ENCODE measurements at regions not wholly inside any gene's neighbourhood (a gene's known extent, or its start where the extent isn't known, plus 50 kb on each side); places are given as distances from the start of the nearest gene placed in this dataset.
"Not testable (repeated sequence)": the region's sequence is repeated elsewhere in the genome, so short reads cannot be mapped to it uniquely, and the experiment has no call there.

- DNase-seq, result no peak
These were observed 158.9 kb downstream of the LY86 start for GRCh38 chr6:6747371-6747770.

DNA sequence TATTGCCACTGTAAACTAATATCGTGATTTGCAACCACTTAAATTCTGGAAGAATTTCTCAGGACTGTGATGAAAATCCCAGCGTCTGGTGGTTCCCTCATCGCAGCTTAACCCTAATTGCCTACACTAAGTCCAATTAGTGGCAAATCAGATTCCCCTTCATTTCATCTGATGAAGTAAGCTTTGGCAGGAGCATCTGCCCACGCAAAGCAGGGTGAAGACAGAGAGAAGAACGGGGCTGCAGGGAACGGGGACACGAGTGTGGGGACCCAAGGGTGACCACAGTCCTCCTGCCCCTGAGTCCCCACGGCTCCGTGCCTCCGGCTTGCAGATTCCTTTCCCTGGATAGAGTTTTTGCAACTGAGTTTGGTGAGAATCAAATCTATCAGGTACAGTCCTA is 159.5 kb downstream of the LY86 start:
- no peak for DNase-seq

DNA sequence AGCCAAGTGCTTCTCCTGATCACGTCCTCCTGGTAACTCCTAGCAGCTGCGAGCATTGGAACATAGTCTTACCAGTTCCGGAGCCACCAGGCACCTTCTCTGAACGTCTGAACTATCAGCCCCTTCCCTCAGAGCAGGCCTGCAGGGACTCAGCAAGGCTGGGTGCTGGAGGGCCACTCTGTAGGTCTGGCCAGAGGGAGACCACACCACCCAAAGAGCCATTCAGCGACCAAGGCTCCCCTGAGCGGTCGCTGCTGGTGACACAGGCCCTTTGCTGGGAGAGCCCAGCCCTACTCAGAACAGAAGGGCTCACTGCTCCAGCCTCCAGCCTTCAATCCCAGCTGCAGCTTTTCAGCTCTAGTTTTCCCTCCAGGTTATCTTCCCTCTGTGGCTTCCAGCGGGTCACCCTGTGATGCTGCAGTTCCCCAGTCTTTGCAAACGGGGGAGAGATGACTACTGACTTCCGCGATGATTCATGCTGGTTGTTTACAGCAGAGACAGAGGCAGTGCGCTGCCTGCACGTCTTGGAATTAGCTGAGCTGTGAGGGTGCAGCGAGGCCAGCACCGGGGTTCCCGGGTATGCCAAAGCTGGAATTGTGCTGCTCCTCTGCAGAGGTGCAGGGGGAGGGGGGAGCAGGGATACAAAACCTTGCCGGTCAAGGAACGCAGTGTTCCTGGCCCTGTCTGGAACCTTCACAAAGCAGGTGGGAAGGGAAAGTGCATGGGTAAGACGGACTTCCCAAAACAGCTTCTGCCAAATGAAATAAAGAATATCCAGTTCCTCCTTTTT is 161.4 kb downstream of the LY86 start:
- peak in 33 of 58 donors; percentile 11 to 64 (median 24) for DNase-seq

DNA sequence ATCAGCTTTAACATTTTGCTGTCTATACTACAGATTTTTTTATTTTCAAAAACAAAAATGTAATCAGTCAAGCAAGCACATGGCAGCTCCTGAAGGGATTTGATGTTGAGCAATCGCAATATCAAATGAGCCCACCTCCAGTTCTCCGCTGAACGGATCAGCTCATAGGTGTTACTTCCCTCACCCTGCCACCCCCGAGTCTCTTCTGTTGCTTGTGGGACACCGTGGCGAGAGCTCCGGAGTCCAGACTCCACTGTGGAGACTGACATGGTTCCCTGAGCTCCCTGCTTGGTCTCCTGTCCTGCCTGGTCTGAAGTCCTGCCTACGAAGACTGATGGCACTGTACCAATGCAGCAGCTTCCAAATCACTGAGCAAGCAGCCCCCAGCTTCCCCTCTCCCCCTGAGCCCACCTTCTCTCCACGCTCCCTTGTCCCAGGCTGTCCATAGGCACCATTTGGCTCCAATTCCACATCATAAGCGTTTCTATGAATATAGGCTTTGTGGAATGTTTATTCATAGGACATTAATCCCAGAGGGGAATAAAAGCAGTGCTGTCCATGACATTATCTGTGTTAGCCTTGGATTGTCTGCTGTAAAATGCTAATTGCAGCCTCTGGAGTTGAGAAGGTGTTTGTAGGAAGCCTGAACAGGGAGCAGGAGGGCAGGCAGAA is 162.2 kb downstream of the LY86 start:
- no peak for DNase-seq

GRCh38 chr6:6751266-6751596 is 162.7 kb downstream of the LY86 start:
- DNase-seq, result no peak

GRCh38 chr6:6751619-6752023 is 163.1 kb downstream of the LY86 start:
- DNase-seq, result no peak

DNA sequence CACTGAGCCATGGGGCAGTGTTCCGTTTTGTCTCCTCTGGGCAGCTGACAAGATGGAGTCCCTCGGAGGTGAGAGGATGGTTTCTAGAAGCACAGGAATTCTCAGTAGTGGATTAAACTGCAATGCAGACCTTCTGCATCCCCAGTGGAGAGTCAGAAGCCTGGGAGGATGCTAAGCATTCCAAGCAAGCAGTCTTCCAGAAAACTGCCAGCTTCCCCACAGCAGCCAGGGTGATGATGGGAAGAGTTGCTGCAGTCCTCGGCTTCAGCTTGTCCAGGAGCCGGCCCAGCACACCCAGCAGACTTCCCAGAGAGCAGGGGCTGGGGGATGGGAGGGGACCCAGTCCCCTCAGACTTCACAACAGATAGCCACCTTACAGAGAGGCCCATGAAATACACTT is 163.6 kb downstream of the LY86 start:
- no peak for DNase-seq

- DNase-seq, result no peak
These were observed 164.8 kb downstream of the LY86 start for GRCh38 chr6:6753301-6753700.

DNA sequence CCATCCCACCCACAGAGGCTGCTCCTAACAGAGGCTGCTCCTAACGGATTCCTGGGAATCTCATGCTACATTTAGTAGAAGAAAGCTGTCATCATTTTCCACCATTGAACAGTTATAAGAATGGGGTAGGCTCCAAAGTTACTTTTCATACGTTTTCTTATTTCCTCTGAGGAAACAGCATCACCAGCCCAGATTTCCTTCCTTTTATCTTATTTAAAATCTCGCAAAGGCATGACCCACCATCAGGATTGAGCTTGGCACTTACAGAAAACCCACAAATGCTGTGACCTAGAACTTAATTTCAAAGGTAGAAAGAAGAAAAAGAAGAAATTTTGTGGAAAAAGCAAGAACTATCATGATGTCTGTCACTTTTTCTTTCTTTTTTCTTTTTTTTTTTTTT is 168.0 kb downstream of the LY86 start:
- no peak for DNase-seq

GRCh38 chr6:6758546-6758914 is 170.0 kb downstream of the LY86 start:
- no peak for DNase-seq

- peak in 24 of 58 donors; percentile 3 to 61 (median 24) for DNase-seq
These were observed 170.6 kb downstream of the LY86 start for GRCh38 chr6:6758915-6759654.

- no peak for DNase-seq
These were observed 171.5 kb downstream of the LY86 start for GRCh38 chr6:6760002-6760401.

GRCh38 chr6:6762566-6762965 is 174.0 kb downstream of the LY86 start:
- DNase-seq, result not testable (repeated sequence)

DNA sequence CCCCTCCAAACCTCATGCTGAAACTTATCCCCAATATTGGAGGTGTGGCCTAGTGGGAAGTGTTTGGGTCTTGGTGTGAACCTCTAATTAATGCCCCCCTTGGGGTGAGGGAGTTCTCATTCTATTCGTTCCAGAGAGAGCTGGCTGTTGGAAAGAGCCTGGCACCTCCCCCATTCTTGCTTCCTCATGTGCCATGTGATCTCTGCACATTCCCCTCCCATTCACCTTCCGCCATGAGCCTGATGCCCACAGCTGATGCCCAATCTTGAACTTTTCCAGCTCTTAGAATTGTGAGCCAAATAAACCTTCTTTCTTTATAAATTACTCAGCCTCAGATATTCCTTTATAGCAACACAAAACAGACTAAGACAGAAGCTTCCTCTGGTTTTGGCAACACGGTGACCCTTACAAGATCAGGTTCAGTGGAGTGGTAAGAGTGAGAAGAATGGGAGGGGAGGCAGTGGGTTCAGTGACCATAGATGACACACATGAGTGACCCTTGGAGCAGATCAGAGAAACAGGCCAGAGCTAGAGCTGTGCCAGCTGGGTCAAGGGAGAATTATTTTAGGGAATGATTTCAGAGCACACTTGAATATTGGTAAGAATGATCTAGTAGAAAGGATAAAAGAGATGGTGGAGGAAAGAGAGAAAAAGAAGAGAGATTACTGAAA is 176.4 kb downstream of the LY86 start:
- no peak for DNase-seq

DNA sequence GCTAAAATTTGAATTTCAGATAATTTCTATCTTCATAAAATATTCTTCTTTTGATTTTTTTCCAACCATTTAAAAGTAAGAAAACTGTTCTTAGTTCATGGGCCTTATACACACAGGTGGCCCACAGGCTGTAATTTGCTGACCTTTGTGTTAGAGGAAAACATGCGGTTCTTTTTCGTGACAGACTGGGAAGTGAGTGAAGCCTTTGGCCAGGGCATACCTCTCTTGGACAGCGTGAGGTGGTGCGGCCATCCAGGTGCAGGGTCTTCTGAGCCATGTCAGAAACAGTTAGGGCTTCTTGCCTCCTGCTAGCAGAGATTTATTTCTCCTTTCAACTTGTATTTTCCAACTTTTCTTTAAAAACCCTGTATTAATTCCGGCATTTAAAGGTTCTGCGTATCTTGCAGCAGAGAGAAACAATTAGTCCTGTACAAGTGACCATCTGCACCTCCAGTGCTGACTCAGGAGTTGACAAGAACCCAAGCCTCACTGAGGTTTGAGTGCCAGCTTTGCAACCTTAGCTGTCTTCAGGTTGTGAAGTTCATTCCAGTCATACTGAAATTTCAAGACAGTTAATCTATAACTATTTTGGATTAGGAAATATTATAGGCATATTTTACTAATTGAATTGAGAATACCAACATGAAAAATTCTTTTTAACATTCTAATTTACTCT is 177.8 kb downstream of the LY86 start:
- DNase-seq, result no peak

GRCh38 chr6:6769466-6769865 is 180.9 kb downstream of the LY86 start:
- no peak for DNase-seq

DNA sequence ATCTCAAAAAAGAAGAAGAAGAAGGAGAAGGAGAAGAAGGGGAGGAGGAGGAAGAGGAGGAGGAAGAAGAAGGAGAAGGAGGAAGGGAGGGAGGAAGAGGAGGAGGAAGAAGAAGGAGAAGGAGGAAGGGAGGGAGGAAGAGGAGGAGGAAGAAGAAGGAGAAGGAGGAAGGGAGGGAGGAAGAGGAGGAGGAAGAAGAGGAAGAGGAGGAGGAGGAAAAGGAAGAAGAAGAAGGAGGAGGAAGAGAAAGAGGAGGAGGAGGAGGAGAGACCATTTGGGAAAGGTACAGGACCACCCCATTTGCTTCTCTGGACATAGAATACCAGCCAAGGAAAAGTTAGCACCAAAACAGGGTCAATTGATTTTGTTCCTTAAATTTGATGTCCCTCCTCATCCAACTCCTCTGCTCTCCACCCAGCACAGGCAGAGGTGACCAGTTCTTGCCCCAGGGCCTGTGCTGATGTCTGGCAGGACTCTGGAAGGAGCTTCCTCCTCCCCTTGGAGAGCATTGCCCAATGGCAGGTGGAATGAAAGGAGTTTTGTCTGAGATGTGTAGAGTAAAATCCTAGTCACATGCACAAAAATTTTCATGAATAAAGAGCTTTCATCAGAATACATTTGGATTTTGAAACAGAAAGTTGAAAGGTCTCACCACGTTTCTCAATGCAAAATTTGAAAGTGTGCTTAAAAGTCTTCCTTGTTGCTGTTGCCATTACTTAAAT is 182.9 kb downstream of the LY86 start:
- DNase-seq, result no peak

DNA sequence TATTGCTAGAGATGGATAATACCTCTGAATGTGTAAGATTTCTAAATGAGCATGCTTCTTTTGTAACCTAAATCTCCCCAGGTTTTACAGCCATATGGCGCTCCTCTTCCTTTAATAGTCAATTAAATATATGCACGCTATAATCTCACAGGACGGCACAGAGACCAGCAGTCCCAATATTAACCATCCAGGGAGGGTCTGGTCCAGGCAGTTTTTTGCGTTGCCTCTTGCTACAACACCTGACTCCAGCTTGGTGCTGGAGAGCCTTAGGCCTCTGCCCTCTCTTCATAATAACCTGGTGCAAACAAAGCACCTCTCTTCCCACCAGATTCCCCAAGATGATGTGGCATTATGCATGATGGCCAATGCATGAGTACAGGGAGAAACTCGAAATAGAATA is 183.4 kb downstream of the LY86 start:
- no peak for DNase-seq

- DNase-seq, result no peak
These were observed 184.2 kb downstream of the LY86 start for GRCh38 chr6:6772751-6773150.

- DNase-seq, result no peak
These were observed 186.6 kb downstream of the LY86 start for GRCh38 chr6:6775074-6775473.

DNA sequence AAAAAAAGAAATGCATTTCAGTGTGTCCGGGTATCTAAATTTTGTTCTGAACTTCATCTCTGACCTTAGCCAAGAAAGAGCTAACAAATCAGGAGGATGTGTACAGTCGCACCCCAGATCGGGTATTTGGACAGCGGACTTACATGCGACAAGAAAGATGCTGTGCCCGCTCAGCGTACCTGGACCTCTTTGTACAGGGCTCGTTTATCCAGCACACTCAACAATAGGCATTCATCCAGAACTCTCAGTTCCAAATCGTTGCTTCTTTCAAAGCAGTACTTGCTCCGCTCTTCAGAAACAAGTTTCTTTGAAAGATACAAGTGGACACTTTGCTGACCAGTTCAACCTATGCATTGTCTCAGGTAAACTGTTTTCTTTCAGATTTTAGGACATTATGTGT is 191.7 kb downstream of the LY86 start:
- DNase-seq, result no peak
